MCF 10A (cell line): ENCODE measurements at regions not wholly inside any gene's neighbourhood (a gene's known extent, or its start where the extent isn't known, plus 50 kb on each side); places are given as distances from the start of the nearest gene placed in this dataset.

Source experiments
- BruUV-seq: library from RNA; stranded (reverse); fragments of 400-500 nt; replicated peaks from 2 replicates; lab custom pipeline; 2021; lab: Mats Ljungman, UMichigan
- CTCF ChIA-PET: fragments of 300-600 bp; sonication (Branson Sonifier 250); formaldehyde crosslinking; extraction: SDS; loops from one replicate; lab custom pipeline; 2021; ENCODE audit warnings: antibody characterized with exemption, inconsistent platforms; lab: Yijun Ruan, JAX
- POLR2A ChIA-PET: fragments of 300-600, 350-650 bp; sonication (Branson Sonifier 250); formaldehyde crosslinking; extraction: SDS; loops from one replicate; lab custom pipeline; 2020; ENCODE audit warnings: antibody characterized with exemption, inconsistent platforms; lab: Yijun Ruan, JAX
- DNase-seq: peaks from one replicate; pipeline ENCODE4 v3.0.0-alpha.2; 2018; ENCODE audit not compliant: unreplicated experiment
- H3K27ac Mint-ChIP-seq: one replicate; pipeline ENCODE4 v1.8.0; 2022; ENCODE audit warnings: mild to moderate bottlenecking, low read depth, mixed read lengths; ENCODE audit not compliant: unreplicated experiment
- H3K27me3 Mint-ChIP-seq: one replicate; pipeline ENCODE4 v1.8.0; 2022; ENCODE audit warnings: mixed read lengths; ENCODE audit not compliant: insufficient read depth, unreplicated experiment
- H3K36me3 Mint-ChIP-seq: one replicate; pipeline ENCODE4 v1.8.0; 2022; ENCODE audit warnings: mild to moderate bottlenecking, moderate library complexity, mixed read lengths; ENCODE audit not compliant: insufficient read depth, unreplicated experiment
- H3K4me1 Mint-ChIP-seq: one replicate; pipeline ENCODE4 v1.8.0; 2022; ENCODE audit warnings: mixed read lengths; ENCODE audit not compliant: insufficient read depth, unreplicated experiment
- H3K4me3 Mint-ChIP-seq: one replicate; pipeline ENCODE4 v1.8.0; 2022; ENCODE audit warnings: mild to moderate bottlenecking, moderate library complexity, mixed read lengths; ENCODE audit not compliant: unreplicated experiment
- H3K9me3 Mint-ChIP-seq: one replicate; pipeline ENCODE4 v1.8.0; 2022; ENCODE audit warnings: mixed read lengths; ENCODE audit not compliant: unreplicated experiment
- intact Hi-C: fragments of 100-400 bp; cut with micrococcal nuclease; formaldehyde crosslinking; loops from 2 replicates; pipeline ENCODE4 v1.14.1; 2022
- TF ChIP-seq, protein P1 (sequence below): fragments of 200-600 bp; IDR thresholded peaks from one replicate; pipeline ENCODE4 v1.8.0; 2022; ENCODE audit warnings: antibody characterized with exemption, mild to moderate bottlenecking; ENCODE audit not compliant: unreplicated experiment

DNA sequence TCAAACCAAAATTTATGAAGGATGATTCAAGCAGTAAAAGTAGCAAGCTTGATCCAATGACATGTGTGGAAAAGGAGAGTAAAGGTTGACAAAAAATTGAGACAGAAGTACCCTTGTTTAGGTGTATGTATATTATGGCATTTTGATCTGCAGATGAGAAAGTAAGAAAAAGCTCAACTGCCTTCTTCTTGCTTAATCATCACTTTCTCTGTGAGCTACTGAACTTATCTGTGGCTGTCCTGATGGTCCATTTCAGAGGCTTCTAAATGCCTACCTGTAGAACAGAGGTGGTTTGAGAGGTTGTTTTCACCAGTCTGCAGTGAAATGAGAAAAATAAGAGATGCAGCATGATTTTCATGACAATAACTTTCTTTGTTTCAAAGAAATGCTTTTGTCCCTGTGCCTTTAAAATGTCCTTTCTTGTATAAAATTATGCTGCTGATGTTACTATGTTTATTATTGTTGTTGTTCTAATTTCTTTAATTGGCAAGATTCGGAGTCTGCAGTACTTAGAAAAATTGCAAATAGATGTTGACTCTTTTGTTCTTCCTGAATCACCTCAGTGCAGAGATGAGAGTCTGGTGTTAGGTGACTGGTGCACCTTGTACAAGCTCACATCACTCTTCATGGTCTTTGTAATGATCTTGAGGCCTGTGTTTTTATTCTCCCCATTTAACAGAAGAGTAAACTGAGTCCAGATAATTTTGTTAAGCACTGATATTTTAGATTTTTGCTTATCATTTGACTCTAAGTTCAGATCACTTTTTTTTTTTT is 821.9 kb downstream of the VRK1 start:
- Mint-ChIP-seq H3K36me3 (no peaks in the 10 kb centered on the region), H3K27ac (no peak overlapping the region), H3K4me1 (no peaks in the 10 kb centered on the region), H3K27me3 (peaks cover 13% of the 10 kb centered on the region), H3K9me3 (peaks cover 10% of the 10 kb centered on the region), H3K4me3 (no peak overlapping the region)
- CTCF ChIA-PET: interaction anchor here (0.5 kb wide), 1 partner anchor 17 kb away, joined by 5 read pairs; no protein-coding TSS in a partner anchor
- no peak for DNase-seq
- POLR2A ChIA-PET: interaction anchor here (0.7 kb wide), 2 partner anchors 37 to 999 kb away, joined by 3 read pairs; no protein-coding TSS in a partner anchor
- TF ChIP-seq, protein P1, sequence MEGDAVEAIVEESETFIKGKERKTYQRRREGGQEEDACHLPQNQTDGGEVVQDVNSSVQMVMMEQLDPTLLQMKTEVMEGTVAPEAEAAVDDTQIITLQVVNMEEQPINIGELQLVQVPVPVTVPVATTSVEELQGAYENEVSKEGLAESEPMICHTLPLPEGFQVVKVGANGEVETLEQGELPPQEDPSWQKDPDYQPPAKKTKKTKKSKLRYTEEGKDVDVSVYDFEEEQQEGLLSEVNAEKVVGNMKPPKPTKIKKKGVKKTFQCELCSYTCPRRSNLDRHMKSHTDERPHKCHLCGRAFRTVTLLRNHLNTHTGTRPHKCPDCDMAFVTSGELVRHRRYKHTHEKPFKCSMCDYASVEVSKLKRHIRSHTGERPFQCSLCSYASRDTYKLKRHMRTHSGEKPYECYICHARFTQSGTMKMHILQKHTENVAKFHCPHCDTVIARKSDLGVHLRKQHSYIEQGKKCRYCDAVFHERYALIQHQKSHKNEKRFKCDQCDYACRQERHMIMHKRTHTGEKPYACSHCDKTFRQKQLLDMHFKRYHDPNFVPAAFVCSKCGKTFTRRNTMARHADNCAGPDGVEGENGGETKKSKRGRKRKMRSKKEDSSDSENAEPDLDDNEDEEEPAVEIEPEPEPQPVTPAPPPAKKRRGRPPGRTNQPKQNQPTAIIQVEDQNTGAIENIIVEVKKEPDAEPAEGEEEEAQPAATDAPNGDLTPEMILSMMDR: no peak
- BruUV-seq: no TSS peak
- intact Hi-C loops: no loop called here

- intact Hi-C loops: no loop called here
- Mint-ChIP-seq H3K4me1 (no peaks in the 10 kb centered on the region), H3K27me3 (peaks cover 13% of the 10 kb centered on the region), H3K4me3 (no peak overlapping the region), H3K9me3 (peaks cover under 1% of the 10 kb centered on the region), H3K27ac (no peak overlapping the region), H3K36me3 (no peaks in the 10 kb centered on the region)
- ChIA-PET CTCF (no interaction called here), POLR2A (interaction anchor here (0.7 kb wide), 1 partner anchor 1000 kb away, joined by 3 read pairs; no protein-coding TSS in a partner anchor)
- BruUV-seq: no TSS peak
- no peak for DNase-seq
- TF ChIP-seq, protein P1: no peak
These were observed 822.9 kb downstream of the VRK1 start for GRCh38 chr14:97620066-97620465.

- Mint-ChIP-seq H3K4me1 (no peaks in the 10 kb centered on the region), H3K4me3 (no peak overlapping the region), H3K27me3 (peaks cover 13% of the 10 kb centered on the region), H3K9me3 (no peaks in the 10 kb centered on the region), H3K36me3 (no peaks in the 10 kb centered on the region), H3K27ac (no peak overlapping the region)
- ChIA-PET POLR2A (no interaction called here), CTCF (interaction anchor here (0.6 kb wide), 1 partner anchor 9 kb away, joined by 4 read pairs; no protein-coding TSS in a partner anchor)
- no peak for DNase-seq
- TF ChIP-seq, protein P1: no peak
- intact Hi-C loops: no loop called here
- BruUV-seq: no TSS peak
These were observed 827.8 kb downstream of the VRK1 start for GRCh38 chr14:97624985-97625384.

GRCh38 chr14:97625477-97625876 is 828.3 kb downstream of the VRK1 start:
- CTCF ChIA-PET: interaction anchor here (0.6 to 0.7 kb wide), 4 partner anchors 9 to 412 kb away, joined by 3 to 4 read pairs (median 3); no protein-coding TSS in a partner anchor
- no peak overlapping the region for H3K27ac Mint-ChIP-seq
- no peaks in the 10 kb centered on the region for H3K9me3 Mint-ChIP-seq
- TF ChIP-seq, protein P1: no peak
- no TSS peak for BruUV-seq
- DNase-seq: no peak
- intact Hi-C loops: no loop called here
- H3K36me3 Mint-ChIP-seq: no peaks in the 10 kb centered on the region
- peaks cover 13% of the 10 kb centered on the region for H3K27me3 Mint-ChIP-seq
- no peak overlapping the region for H3K4me3 Mint-ChIP-seq
- no peaks in the 10 kb centered on the region for H3K4me1 Mint-ChIP-seq
- POLR2A ChIA-PET: no interaction called here
